C4-2B (cell line): ENCODE measurements at regions not wholly inside any gene's neighbourhood (a gene's known extent, or its start where the extent isn't known, plus 50 kb on each side); places are given as distances from the start of the nearest gene placed in this dataset.

Source experiments
- CTCF ChIP-seq: fragments of 450-650 bp; conservative IDR thresholded peaks from 2 replicates; pipeline ENCODE4 v1.5.1; 2017; ENCODE audit warnings: mild to moderate bottlenecking
- ZFX ChIP-seq: fragments of 450-650 bp; IDR thresholded peaks from 2 replicates; pipeline ENCODE4 v1.6.1; 2017

- no peak for TF ChIP-seq CTCF
- TF ChIP-seq ZFX: no peak
Observed at GRCh38 chr5:61999371-61999770, 306.6 kb upstream of the KIF2A start.
